ENCODE measurements at regions not wholly inside any gene's neighbourhood (a gene's known extent, or its start where the extent isn't known, plus 50 kb on each side); places are given as distances from the start of the nearest gene placed in this dataset.
A peak's percentile ranks its signal among the peaks of the same experiment; 100 is the strongest.

DNA sequence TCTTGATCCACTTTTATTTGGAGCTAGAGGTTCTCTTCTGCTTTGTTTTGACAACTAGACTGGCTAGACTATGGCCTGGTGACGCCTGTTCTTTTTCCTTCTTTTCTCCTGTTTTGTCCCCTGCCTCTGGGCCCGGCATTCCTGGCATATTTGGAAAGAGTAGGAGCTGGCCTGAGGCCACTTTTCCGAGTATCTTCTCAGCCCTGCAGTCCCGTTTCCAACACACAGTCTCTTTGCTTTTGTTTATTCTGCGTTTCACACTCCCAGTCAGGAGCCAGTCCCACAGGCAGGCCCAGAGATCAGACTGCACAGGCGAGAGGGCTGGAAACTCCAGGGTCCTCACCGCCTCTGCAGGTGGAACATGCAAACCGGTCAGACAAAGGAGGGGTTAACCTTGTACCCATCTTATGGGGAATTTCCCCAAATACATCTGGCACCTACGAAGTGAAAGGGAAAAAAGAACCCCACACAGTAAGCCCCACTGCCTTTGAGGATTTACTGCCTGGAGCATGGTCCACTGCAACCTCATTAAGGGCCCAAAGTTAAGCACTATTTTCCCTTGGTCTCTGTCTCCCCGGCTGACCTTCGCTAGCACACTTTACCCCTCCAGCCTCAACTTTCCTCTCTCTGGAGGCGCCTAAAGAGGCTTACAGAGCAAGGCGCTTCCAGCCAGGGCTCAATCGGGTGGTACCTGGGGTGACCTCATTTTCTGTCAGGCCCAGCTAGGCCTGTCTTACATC lies 141.1 kb downstream of the TOMM20 start:
- DNase-seq = peak; percentile 32

DNA sequence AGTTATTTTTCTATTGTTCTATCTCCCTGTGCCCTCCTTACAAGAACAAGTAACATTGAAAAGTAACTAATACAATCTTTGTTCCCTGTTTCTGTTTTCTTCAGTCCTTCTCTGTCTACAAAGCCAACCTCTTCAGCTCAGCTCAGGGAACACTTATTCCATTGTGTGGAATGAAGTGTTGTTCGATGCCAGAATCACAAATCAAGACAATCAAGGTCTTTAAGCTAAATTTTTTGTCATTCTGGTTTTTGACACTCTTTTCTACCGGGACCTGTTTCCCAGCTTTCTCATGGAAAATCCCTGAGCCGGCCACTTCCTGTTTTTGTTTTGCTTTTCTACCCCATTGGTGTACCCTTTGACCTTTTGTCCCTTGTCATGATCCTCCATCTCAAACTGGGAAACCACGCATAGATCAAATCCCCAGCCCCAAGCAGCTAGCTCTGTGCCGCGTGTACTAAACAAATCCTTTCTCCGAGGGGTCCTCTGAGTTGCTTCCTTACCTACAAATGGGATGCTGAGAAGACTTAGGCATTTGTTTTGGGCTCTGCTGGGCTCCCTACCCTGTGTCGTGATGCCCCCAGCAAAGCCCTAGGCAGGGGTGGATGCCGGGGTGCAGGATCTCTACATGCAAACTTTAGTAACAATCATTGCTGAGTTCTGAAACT lies 141.8 kb downstream of the TOMM20 start:
- no peak for DNase-seq

DNA sequence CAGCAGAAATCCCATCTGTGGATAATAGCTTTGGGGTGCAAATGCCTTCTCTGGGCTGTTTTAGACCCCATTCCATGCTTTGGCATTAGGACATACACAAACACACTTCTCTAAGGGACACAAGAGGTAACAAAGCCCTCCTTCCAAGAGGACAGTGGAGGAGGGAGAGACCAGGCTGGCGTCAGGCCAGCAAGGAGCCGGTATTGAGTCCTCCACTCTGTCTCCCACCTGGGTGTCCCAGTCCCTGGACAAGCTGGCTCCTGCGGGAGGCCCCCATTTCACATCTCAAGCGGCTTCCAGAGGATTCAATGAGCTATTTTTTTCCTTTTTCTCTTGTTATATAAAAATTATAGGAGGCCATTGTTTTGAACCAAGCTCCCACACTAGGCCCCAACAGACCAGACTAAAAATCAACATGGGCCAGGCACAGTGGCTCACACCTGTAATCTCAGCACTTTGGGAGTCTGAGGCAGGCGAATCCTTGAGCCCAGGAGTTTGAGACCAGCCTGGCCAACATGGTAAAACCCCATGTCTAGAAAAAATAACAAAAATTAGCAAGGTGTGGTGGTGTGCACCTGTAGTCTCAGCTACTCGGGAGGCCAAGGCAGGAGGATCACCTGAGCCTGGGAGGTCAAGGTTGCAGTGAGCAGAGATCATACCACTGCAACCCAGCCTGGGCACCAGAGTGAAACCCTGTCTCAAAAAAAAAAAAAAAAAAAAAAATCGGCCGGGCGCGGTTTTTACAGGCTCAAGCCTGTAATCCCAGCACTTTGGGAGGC lies 142.9 kb downstream of the TOMM20 start:
- DNase-seq = no peak

DNA sequence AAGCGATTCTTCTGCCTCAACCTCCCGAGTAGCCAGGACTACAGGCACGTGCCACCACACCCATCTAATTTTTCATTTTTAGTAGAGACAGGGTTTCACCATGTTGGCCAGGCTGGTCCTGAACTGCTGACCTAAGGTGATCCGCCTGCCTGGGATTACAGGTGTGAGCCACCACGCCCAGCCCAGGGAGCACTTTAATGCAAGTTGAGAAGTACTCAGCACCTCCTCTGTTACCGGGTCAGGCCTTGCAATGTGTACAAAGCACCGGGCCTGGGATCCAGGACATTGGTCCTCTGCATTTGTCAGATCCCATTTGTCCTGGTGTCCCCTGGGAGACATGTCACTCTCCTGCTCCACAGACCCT lies 143.6 kb downstream of the TOMM20 start:
- DNase-seq = no peak

DNA sequence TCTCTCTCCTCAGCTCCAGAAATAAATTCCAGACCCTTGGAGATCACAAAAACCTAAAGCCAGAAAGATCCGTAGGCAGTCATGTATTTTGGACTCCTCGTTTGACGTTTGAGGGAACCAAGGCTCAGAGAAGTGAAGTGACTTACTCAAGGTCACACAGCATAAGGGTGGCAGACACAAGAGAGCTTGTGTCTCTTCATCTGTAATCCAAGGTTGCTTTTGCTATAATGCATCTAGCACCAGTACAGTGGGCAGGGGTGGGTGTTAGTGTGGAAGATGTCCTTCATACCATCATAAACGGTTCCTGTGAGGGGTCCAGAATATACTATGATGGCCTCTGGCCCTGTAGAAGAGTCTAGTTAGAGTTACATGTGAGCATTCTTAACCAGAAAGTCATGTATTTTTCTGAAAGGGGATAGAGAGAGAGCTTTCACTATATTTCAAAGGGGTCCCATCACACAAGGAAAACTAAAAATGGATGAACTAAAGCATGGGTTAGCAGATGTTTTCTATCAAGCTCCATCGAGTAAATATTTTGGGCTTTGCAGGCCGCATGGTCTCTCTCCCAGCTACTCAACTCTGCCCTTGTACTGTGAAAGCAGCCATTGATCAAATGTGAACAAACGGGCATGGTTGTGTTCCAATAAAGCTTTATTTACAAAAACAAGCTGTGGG lies 144.9 kb downstream of the TOMM20 start:
- no peak for DNase-seq

DNA sequence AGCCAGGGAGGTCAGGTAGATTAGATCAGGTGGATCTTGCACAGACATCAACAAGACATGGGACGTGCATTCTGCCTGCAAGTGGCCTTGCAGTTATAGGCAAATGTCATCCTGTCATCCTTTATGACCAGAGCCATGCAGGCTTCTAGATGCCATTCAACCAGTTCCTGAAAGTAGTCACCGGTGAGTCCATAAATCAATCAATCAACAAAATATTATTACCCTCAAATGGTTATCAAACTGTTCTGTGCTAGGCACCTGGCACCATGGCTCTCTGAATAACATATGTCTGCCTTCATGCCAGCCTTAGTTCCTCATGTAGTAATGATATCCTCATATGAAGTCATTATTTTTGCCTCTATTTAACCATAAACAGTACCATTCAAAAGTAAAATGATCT lies 146.9 kb downstream of the TOMM20 start:
- DNase-seq = no peak

DNA sequence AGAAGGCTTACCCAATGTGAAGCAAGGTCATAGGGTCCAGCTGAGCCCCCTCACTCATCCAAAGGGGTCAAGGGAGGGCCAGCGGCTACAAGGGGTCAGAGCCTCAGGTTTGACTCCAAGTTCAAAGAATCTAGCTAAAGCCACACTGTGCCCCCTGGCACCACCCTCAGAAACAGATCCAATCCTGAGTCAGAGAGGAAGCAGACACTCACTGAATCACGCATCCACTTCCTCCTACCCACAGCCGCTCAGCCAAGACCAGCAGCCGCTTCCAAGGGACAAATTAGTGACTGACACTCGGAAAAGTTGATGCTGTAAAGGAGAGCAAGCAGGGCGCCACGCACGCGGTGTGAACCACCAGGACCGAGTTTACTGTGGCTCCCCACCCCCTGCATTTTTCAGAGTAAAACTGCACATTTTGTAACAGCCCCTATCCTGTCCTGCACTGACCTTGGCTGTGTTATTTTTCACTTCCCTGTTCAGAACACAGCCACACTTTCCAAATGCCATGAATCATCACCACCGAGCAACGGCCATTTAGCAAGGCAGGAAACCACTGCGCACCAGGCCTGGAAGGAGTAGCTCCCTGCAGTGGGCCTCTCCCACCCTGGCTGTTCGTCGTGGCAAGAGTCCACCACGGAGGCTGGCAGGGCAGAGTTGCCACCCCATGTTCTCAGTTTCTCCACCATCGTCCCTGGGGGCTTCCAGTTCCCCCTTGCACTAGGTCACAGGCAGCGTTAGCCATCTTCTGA lies 147.8 kb downstream of the TOMM20 start:
- no peak for DNase-seq

DNA sequence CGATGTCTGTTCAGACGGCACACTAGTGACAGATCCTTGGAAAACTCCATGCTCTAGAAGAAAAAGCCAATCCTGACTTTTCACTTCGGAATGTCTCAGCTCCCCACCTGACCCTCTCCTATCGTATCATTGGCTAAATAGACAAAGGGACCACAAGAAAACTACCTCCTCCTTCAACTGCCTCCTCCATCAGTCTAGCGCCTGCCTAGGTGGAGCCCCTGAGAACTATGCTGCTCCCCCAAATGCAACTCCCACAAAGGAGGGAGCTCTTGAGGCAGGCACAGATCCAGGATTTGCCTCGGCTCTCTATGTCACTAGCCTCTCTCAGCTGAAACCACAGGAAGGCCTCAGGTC lies 148.4 kb downstream of the TOMM20 start:
- no peak for DNase-seq

DNA sequence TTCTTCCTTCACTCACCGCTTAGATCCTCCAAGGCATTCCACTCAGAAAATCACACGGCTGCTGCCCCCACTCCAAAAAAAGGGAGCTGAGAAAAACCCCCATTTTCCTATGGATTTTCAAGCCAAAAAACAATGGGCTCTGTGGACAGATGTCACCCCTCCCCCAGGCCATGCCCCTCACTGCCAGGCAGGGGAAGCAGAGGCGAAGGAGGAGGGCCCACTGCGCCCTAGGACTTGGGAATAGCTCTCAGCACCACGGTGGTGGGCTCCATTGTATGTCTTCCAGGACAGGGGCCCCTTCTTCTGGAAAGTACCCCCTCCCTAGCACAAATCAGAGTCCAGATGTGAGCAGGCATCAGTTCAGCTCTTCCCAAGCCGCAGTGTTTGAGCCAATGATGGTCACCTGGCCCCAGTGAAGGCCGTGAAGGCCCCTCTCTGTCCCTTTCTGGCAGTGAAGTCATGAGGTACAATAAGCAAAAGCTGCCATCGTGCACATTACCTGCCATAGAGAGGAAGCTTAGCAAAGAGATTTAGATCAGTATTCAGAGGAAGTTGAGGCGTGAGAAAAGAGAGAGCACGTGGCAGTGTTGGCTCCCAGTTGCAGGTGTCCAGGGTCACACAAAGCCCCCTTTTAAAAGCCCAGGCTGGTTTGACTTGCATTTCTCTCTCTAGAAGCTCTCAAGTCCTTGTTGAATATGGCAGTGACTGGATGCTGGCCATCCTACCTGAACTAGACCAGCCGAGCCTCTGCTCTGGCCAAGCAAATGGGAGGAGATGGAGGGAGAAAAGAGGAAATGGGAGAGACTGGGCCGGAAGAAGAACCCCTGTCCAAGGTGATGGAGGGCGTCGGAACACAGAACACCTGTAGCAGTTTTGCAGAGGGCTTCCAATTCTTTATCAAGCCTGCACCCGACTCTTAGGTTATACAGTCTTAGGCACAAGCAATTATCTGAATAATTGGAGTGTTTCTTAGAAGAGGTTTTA lies 149.0 kb downstream of the TOMM20 start:
- no peak for DNase-seq

DNA sequence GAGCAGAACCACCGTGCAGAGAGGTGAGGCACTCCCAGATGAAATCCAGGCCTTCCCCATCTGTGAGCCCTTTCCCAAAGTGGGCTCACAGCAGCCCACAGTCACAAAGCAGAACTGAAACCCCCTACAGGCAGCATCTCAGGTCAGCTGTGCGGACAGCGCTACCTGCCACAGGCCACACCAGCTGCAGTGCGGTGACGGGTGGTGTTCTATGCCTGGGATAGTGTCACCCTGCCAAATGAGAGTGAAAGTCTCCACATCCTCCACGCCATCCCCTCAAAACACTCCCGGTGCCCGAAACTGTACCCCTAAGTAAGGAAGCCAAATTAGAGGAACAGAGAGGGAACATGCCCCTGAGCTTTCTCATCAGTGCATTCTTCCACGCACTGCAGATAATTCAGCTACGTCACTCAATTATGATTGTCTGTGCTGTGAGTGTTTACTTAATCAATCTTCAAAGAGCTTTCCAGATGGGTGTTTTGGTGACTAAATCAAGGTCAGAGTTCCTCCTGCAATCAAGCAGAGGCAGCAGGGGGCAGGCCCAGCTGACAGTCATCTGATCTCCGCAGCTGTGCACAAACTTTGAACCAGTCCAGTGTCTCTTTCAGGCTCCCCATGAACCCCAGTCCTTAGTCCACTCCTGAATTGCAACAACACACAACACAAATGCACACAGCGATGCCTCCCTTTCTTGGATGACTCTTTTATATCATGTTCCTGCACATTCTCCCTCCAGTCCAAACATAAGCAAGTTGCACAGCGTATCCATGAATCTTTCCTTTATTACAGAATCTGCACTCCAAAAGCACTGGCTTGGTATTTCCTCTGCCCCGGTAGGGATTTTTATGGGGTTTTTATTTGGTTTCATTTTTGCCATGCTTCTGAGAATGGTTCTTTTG lies 150.0 kb downstream of the TOMM20 start:
- no peak for DNase-seq

DNA sequence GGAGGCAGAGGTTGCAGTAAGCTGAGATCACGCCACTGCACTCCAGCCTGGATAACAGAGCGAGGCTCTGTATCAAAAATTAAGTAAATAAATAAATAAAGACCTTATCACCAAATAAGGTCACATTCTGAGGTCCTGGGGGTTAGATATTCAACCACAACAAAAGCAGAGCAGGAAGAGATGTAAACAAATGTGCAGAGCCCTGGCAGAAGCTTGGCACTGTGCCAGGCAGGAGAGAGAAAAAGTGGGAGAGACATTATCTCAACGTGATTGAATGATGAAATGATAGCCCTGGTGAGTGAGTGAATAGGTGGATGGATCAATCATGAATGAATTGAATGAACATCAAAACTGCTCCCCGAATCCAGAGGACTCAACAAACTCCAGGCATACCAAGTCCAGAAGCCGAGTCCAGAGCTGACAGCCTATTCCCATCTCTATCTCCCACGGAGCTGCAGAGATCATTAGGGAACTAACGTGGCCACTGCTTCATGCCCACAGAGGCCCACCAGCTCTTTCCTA lies 150.7 kb downstream of the TOMM20 start:
- no peak for DNase-seq

DNA sequence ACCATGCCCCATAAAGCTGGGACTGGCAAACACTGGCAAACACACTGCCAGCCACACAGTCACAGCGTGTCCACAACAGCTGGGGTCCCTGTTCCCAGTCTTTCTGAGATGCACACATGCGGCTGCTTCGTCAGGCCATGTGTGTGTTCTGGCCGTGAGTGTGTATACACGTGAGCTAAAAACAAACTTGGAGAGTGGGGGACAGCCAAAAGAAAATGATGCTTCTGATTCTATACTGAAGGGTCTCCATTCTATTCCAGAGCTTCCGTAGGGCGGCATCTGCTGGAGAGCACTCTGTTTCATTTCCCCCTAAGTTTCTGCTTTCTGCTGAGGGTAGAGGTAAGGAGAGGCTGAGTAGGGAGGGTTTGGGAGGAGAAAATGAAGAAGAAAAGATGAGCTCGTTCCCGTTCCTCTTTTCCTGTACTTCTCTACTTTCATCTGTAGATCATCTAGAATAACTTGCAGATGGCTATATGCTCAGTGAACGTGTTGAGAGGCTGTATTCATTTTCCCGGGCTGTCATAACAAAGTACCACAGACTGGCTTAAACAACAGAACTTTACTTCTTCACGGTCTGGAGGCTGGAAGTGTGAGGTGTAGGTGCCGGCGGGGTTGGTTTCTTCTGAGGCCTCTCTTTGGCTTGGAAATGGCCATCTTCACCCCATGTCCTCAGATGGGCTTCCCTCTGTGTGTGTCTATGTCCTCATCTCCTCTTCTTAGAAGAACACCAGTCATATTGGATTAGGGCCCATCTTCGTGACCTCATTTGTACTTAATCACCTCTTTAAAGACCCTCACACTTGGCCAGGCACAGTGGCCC lies 151.6 kb downstream of the TOMM20 start:
- no peak for DNase-seq

DNA sequence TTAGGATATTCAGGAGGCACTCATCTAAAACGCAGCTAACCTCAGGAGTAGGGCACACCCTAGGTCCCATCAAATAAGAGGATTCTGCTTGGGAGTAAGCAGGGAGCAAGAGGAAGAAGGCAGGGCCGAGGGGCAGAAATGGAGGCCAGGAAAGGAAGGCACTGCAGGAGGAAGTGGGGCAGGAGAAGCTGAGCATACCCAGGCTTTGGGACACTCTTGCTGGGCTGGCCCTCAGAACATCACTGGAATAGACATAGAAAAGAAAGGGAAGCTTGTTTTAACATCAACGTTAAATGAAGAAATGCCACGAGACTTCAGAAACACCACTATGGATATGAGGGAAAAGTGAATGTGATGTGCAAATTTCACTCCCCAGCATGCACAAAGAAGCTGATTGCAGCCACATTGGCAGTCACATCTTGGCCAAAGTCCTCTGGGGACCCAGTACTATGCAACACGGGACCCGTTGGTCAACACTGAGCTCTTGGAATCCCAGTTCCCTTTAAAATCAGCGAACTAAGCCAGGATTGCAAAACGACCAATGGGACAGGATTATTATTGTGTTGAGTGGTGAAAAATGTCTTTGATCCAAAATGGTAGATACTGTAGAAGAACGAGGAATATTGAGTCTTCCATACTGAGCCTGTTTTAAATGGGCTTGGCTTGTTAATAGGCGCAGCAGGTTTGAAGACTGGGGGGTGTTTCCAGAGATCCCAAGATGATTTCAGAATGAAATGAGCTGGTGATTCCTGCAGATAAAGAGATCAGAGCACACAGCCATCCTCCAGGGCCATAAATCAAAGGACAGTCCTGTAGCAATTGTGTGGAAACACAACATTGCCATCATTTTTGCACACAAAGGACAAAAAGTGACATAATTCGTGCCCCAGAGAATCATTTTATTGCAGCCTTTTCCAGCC lies 152.4 kb downstream of the TOMM20 start:
- no peak for DNase-seq

DNA sequence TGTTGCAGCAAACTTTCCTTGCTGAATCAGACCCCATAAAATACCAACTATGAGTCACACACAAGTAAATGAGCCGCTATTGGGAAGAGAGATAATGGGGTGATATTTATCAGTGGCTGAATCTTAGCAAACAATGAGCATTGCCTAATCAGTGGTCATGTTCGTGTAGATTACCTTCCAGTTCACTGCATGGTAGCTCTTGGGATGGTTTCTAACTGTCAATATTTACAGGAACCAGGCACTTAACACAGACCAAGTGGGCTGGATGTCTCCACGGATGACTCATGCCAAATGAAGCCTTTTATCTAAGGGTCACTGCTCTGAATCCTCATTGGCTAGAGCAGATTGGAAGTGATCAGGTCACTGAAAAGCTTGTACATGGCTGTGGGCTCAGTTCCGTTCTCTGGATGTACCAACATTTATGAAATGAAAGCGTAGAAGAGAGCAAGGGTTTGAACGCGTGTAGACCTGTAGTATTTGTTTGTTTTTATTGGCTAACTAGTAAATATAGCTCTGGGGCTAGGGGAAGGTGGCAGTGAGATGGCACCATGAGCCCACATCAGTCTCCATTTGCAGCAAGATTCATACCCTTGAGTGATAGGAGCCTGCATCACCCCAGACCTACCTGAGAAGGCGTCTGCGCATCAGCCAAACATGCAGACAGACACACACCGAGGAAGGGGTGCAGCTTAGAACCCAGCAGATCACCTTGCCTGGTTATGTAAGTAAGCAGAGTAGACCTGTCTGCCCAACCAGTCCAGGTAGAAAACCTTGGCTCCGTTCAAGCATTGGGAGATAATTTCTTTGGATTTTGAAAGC lies 153.3 kb downstream of the TOMM20 start:
- DNase-seq = no peak

DNA sequence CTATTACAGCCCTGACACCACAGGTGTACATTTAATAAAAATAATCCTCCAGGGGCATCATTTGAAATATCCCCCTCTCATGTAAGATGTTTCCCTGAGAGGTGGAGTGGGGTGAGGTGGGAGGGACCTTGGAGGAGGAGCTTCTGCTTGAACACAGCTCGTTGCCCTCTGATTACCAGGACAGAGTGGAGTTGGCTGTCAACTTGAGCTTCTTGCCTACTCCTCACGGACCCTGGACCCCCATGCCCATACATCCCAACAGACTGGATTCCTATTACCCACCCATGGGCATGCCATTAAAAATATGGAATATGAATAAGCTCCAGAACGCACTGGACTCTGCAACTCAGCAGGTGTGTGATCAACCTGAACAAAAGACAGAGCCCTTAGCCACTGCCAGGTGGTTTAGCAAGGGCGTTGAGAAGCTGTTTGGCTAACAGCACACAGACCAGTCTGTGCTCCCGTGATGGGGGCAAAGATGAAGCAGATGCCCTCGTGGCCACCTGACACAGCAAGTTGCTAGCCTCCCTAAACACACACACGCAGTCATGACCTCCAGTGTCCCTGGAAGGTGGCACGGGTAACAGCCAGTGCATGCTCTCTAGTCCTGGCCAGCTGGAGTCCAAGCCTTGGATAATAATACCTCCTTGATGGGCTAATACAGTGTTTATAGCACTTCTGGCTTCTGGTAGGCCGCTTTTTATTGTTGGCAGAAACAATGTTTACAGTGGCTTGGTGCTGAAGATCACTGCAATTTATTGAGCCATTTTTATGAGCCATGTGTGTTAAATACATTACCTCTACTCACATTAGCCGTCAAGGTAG lies 155.0 kb downstream of the TOMM20 start:
- no peak for DNase-seq
